NCI-H82 treated with DMSO at 0.1 percent for 48 hours (cell line): ENCODE measurements at regions not wholly inside any gene's neighbourhood (a gene's known extent, or its start where the extent isn't known, plus 50 kb on each side); places are given as distances from the start of the nearest gene placed in this dataset.

Experiments used
- DNase-seq: peaks from one replicate; lab custom pipeline; 2025; ENCODE audit not compliant: unreplicated experiment; lab: John Stamatoyannopoulos, UW

DNA sequence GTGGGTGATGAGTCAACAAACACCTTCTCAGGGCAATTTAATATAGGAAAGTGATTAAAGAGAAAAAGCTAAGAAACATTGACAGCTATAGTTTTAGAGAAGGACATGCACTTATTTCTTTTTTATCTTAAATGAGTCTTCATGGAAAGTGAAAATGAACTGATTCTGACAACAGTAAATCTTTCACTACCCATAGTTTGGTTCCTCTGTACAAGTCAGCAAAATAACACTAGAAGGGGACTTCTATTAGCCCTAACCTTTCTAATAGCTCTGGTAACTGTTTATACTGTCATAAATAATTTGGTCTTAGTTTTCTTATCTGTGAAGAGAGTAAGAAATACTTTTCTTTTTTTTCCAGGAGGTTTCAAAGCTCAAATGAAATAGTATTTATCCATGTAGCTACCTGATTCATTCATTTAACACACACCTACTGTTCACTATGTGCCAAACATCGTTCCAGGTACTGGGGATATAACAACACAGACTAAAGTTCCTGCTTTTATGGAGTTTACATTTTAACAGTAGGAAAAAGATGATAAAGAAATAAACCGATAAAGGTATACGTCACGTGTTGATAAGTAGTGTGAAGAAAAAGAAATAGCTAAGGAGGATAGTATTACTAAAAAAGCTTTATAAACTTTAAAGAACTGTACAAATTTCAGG, 148.2 kb downstream of the PCSK1 start:
- DNase-seq, result no peak

DNA sequence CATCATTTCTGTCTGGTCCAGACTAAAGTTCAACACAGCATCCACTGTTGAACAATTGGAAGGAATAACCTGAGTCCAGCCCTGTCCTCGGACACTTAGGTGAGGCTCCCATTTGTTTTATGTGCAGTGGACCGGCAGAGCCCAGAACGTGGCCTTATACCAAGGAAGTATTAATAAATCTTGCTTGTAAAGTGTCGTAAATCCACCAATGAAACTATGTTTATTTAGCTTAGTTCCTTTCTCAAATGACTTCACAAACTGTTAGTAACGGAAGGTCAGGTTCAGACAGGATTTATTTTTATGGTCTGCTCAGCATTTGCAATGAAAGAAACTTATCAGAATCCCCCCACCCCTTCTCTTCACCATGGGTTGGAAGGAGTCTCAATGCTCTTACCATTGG, 149.5 kb downstream of the PCSK1 start:
- DNase-seq, result no peak

DNA sequence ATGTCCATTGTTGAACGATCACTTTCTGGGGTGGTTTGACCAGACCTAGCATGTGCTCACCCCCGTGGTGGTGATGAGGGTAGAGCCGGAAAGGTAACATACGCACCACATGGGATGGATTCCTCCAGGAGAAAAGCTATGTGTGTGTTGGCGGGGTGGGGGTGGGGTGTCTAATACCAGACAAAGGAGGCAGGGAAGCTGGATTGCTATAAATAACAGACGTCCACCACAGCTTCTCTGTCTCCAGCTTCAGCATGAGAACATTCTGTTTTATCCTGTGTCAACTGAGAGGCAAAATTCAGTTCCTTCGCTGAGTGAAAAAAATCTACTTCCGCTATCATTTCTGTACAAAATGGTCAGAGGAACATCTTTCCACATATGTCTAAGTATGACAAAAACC, 151.0 kb downstream of the PCSK1 start:
- no peak for DNase-seq

DNA sequence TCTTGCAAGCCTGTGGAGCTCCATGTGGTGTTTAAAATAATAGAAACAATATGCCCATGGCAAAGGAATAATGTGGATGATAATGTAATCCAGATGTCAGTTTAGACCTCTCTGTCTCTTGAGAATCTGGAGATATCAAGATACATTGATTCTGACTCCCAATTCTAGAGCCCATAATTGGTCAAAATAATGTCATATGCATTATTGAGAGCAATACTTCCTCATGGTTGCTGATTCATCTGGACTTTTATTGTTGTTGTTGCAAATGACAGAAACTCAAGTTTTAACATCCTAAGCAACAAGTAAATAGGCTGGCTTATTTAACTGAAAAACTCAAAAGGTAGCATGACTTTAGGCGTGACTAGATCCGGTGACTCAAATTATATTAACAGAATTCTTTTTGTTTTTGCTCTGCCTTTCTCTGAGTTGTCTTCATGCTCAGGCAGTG, 152.1 kb downstream of the PCSK1 start:
- DNase-seq, result no peak

DNA sequence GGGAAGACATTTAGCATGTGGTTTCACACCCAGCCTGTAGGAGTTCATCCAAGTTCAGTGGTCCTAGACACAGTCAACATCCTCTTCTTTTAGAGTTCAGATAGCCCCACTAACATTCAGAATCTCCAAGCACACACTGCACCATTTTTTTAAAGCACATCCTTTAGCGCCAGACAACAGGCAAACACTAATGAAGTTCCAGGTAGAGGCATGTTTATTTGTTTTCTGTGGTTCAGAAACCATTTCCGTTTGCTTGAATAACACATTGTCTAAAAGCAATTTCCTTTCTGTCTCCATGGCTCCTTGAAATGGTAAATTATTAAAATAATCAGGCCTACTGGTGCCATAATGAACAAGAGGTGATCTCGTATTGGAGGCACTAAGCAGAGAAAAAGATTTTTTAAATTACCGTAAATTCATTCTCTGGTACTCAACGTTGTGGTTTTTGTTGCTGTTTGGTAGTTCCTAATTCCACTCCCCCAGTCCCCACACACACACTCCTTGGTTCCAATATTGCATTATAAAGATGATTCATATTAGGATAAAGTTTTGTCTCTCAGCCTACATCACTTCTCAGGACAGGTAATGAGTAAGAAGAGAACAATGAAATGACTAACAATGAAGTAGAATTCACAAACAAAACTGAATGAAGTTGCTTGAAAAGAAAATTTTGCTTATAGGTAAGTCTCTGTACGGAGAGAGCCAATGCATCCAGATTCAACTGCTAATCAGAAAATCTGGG, 153.1 kb downstream of the PCSK1 start:
- no peak for DNase-seq

DNA sequence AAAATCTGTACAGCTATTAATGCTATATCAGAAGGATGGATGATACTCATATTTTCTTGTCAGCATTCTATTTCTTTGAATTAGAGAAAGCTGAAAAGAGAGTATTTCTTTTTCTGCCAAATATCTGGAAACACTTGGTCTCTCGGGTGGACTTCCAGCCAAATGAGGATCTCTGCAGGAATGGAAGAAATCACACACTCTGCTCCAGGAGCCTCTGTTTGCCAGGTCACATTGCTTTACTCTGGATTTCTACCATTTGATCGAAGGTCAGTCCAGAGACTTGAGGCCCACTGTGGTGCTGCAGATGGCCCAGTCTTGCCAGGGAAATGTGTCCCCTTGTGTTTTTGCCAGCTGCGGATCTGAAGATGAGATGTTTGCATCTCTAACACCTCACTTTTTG, 154.1 kb downstream of the PCSK1 start:
- DNase-seq, result no peak

DNA sequence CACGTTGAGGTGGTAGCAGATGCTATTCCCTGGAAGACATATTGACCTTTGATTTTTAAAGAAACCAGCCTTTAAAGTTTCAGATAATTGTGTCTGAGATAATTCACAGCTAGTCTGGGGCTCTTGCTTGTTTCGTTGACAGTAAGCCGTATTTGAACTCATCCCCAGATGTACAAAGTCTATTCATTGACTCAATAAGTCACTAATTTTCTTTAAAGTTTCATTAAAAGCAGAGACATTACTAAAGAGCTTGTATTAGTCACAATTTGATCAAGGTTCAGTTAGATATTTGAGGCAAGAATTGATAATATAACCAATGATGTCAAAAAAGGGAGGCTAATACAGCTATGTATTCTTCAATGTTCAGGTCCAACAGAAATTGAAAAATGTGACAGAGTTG, 158.0 kb downstream of the PCSK1 start:
- DNase-seq, result no peak

DNA sequence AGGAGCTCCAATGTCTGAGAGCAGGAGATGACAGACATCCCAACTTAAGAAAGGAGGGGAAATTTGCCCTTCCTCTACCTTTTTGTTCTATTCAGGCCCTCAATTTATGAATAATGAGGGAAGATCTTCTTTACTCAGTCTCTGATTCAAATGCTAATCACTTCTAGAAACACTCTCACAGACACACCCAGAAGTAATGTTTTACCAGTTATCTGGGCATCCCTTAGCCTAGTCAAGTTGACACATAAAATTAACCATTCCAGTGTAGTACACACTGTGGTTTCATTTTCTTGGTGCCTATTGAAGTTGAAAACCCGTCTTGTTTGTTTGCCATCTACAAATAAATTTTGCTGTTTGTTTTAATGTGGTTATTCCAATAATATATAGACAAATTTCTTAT, 167.6 kb downstream of the PCSK1 start:
- DNase-seq, result no peak

DNA sequence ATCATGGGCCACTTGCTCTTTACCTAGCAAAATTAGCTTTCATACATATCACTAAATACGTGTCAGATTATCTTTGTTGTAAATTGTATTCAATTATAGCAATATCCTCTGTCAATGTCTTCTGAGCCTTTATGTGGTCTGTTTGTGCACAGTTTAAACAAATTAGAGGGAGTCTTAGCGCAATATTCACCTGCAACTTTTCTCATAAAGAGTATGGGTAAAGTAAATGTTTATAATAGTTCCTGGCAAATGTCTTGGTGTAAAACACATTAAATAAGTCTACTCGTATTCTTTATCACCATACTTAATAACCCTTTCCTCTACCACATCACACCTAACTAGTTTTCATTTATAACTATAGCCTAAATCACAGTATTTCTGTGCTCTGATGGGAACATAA, 169.0 kb downstream of the PCSK1 start:
- DNase-seq, result no peak

DNA sequence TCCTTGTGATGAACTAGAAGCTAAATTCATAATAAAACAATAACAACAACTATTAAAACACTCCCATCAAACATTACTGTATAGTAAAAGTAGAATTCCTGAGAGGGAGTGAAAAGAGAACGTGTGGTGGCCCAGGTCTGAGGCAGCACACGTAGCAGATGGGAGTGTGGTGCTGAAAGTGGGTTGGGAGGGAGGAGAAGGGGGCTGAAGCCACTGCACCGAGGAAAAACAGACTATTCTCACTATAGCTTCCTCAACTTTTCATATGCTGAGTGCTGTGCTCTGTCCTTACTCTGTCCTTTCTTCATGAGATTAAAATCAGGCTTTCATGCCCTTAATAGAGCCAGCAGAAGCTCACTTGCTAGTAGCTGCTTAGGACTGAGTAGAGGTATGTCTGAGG, 170.9 kb downstream of the PCSK1 start:
- DNase-seq, result no peak

DNA sequence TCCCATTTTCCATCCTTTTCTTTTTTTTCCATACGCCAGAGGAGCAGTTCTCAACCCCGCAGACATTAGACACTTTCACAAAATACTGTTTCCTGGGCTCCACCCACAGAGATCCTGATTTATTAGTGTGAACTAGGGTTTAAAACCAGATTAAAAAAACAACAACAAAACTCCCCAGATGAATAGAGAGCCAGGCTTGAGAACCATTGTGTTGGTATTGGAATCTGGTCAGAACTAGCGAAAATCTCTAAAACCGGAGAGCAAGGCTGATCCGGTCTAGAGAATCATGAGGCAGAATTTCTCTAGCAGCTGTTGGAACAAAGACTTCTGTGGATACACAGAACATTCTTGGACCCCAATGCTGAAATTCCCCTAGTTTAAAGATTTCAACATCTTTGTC, 173.0 kb downstream of the PCSK1 start:
- DNase-seq, result no peak

DNA sequence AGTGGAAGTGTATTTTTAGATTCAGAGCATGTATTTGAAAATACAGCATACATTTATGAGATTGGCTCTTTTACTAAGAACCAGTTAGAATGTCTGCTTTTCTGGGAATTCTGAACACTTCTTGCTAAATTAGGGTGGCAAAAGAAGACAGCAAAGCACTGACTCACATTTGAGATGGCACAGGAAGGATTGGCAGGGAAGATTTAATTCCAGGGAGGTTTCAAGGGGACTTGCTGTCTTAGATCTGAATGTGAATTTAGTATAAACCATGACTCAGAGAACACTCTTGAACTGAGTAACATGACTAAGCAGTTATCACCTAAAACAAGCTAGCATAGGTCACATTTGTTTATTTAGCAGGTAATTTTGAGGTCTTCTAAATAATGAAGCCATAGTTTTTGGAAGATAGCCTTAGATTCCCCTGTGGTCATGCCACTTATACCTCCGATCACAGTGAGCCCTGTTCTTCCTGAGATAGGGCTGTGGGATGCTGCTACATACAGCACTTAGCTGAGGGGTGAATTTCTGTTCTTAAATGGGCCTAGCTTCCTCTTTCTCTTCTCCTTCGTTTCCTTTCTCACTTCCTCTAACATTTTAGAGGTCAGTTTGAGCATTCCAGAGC, 173.8 kb downstream of the PCSK1 start:
- DNase-seq, result no peak

DNA sequence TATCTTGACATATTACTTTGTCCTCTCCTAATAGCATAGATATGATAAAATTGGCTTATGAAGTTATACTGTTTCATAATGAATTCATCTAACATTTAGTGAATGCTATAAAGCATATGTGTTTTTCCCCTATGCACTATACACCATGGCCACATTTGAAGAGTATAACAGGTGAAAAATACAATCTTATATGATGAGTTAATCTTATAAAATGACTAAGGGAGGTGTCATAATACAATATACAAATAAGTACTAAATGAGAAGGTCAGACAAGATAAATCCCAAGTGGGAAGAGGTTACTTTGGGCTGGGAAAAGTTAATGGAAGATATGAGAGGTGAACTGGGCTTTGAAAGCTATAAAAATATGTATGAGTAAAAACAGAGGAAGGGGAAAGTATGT, 174.4 kb downstream of the PCSK1 start:
- DNase-seq, result no peak

DNA sequence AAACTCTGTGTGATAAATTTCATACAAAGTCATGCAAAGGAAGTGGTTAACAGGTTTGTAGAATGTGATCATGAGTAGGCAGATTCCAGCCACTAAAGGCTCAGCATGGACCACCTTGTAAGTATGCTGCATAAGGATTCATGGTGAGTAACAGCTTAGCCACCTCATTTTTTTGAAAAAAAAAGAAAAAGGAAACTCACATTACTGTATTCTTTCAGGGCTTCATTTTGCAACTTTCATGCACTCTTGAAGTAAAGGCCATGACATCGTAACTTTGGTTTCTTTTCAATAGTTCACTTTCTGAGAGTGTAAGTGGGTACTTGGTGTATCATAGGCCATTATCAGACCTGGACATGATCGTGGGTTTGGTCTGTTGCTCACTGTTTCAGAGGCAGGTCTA, 175.1 kb downstream of the PCSK1 start:
- no peak for DNase-seq

DNA sequence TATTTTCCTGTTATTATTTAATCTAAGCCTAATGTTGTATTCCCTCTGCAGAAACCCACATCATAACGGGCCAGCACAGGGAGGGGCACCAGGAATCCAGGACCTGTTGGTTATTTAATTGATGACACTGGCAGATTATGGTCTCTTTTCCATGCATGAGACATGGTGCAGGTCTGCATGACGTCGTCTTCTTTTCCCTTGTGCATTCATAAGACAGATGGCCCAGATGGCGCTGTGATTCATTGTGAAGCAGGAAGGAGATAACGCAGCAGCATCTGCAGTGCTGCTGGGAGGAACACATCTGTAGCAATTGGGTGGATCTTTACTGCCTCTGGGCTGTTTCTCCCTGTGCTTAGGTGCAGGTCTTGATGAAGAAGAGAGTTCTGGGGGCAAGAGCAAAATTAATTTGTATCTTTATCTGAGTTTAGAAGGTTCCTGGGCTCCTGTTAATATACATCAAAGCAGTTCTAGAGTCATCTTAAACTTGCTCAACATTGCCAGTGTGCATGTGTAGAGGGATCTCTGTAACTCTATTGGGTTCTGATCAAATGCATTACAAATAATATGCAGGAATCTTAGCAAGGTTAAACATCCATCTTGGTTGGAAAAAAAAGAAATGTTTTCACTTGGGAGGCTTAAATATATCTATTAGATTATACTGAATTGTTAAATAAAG, 176.1 kb downstream of the PCSK1 start:
- peak; percentile 12 for DNase-seq

DNA sequence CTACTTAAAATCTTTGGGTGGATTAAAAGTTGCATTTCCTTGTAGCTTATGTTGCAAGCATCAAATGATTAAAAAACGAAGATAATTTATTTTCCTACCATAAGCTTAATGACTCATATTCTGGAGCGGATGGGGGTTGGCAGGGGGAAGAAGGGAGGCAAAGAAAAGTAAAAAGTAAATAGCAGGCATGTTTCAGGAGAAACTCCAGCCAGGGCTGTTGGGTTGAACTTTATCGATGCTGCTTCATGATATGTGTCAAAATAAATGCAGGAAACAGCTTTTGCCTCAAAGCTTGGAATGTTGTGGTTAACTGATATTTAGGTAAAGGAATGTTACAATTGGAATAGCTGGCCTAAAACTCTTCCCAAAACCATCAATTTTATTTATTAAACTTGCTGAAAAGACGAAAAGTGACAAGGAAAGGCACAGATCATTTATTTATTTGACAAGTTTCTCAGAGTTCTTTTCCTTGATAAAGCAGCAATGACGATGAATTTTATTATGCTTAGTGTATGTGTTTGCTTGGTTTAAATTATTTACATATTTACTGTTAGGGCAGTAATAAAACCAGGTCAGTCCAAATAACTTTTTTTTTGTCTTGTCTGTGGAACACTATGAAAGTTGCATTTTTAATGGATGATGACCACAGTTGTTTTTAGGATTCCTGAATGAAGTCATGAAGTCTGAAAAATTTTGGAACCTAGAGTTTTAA, 177.9 kb downstream of the PCSK1 start:
- no peak for DNase-seq

DNA sequence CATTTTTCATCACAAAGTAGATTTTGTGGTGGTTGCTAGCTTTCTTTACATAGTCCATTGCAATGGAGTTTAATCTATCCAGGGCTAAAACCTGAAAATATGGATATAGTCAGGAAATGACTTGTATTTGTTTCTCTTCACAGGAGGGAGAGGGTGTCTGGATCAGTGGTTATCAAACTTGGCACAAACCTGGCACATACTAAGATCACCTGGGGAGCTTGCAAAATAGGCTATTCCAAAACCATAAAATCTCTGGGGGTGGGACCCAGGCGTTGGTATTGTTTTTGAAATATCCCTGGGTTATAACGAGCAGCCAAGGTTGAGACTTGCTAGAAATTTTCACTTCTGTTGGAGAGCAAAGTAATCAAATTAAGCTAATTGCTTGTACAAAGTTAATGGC, 179.9 kb downstream of the PCSK1 start:
- no peak for DNase-seq

DNA sequence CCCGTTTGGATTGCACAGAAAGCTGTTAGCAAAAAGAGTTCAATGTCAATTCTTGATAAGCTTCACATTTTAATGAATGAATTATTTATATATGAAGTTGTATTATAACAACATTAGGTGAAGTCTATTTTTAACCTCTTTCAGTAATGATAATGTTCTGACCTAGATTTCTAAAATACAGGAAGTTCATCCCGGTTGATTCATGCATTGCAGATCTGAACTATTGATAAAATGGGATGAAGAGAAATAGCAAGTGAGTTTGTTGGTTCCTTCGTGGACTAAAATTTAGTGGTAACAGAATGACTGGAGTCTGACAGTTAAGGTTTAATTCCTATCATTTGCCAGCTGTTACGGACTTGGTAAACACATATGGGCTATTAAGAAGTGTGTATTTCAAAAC, 180.5 kb downstream of the PCSK1 start:
- DNase-seq, result no peak

DNA sequence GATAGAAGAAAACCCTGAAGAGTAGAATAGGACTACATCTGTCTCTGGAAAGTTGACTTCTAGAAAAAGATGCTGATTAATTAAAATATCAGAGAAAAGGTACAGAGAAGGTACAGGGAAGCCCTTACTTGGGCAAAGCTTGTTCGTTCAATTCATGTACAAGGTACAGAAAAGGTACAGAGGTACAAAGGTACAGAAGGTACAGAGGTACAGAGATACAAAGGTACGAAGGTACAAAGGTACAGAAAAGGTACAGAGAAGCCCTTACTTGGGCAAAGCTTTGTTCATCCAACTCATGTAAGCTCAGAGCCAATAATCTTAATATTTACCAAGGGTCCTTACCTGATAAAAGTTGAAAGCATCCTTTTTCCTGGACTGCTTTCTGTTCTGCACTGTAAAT, 182.3 kb downstream of the PCSK1 start:
- no peak for DNase-seq

DNA sequence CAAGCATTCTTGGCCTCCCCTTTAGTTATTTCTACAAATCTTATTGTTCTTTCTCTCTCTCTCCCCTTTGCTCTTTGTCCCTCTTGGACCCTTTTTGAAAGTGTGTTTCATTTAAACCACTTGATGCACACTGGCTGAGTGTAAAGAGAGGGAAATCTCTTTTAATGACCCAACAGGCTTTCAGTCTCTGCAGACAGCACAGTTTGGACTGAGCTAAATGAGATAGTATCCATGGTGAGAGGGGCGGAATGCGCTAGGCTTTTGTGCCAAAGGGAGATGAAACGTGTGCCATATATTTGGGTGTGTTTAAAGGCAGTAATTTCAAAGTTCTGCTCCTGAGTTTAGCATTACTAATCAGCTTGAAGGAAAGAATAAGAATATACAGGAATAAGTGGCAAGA, 184.9 kb downstream of the PCSK1 start:
- DNase-seq, result no peak

DNA sequence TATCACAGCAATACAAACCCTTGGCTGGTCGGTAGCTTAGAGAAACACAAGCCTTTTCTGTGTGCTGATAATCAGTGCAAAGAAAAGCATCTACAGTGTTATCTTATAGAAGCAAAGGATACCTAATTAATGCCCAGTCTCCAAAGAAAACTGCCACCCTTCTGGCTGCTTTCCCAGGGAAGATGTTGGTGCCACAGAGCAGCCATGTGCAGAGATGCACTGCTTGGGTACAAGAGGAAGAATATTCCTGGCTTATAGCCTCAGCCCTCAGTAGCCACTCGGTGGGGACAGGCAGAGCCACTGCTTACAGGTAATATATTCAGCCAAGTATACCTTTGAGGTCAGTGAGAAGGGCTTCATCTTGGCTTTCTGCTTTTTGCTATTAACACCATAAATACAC, 185.3 kb downstream of the PCSK1 start:
- no peak for DNase-seq
